ENCODE measurements at regions not wholly inside any gene's neighbourhood (a gene's known extent, or its start where the extent isn't known, plus 50 kb on each side); places are given as distances from the start of the nearest gene placed in this dataset.

GRCh38 chr10:62734781-62735463 lies 69.6 kb upstream of the ADO start:
- Histone ChIP-seq H3K27ac (no peak overlapping the region), H3K9me3 (no peaks in the 10 kb centered on the region), H3K4me3 (no peak overlapping the region), H3K4me1 (no peaks in the 10 kb centered on the region), H3K36me3 (no peaks in the 10 kb centered on the region), H3K27me3 (no peaks in the 10 kb centered on the region)
- no peak for DNase-seq
- intact Hi-C loops (cut with DNase I; ENCODE audit: low total_unique reads), result no loop called here
- TF ChIP-seq CTCF (IDR thresholded peaks at IDR 0.05), result no peak

DNA sequence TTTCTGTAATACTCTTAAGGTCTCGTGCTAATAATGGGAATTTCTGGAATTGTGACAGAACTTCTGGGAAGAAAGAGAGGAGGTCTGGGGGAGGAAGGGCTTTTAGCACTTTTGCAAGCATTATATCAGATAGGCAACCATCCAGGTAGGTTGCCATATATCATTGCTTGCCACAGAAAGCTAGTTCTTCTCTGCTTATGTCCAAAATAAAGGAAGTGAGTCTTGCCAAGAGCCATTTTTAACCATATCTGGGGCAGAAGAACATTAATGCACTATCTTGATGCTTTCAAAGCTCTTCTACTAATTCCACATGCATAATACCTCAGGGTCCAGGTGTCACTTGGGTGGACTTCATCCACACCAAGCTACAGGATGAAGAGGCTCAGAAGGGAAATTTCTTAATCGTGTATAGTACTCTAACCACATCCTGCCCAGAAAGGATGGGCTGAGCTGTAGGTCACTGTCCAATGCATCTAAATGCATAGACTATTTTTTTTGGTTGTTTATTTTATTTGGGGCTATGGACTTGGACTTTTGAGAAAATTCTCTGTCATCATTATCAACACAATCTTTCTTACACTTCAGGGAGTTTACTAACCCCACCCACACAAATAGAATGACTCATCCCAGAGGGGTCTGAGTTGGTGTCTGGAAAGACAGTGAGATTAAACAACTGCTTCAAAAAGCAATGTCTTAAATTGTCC lies 68.9 kb upstream of the ADO start:
- H3K4me3 ChIP-seq, result no peak overlapping the region
- H3K27ac ChIP-seq, result no peak overlapping the region
- intact Hi-C loops (cut with DNase I; ENCODE audit: low total_unique reads), result no loop called here
- TF ChIP-seq CTCF (IDR thresholded peaks at IDR 0.05), result no peak
- DNase-seq, result no peak
- H3K36me3 ChIP-seq, result no peaks in the 10 kb centered on the region
- H3K27me3 ChIP-seq, result no peaks in the 10 kb centered on the region
- H3K4me1 ChIP-seq, result no peaks in the 10 kb centered on the region
- H3K9me3 ChIP-seq, result no peaks in the 10 kb centered on the region

GRCh38 chr10:62736168-62736546 lies 68.4 kb upstream of the ADO start:
- H3K4me1 ChIP-seq, result no peaks in the 10 kb centered on the region
- no peaks in the 10 kb centered on the region for H3K9me3 ChIP-seq
- H3K36me3 ChIP-seq, result no peaks in the 10 kb centered on the region
- intact Hi-C loops (cut with DNase I; ENCODE audit: low total_unique reads), result no loop called here
- no peak overlapping the region for H3K27ac ChIP-seq
- no peak for DNase-seq
- no peak for TF ChIP-seq CTCF (IDR thresholded peaks at IDR 0.05)
- no peaks in the 10 kb centered on the region for H3K27me3 ChIP-seq
- H3K4me3 ChIP-seq, result no peak overlapping the region

GRCh38 chr10:62738916-62739315 lies 65.6 kb upstream of the ADO start:
- Histone ChIP-seq H3K36me3 (no peaks in the 10 kb centered on the region), H3K4me3 (no peak overlapping the region), H3K4me1 (no peaks in the 10 kb centered on the region), H3K27me3 (no peaks in the 10 kb centered on the region), H3K9me3 (no peaks in the 10 kb centered on the region), H3K27ac (no peak overlapping the region)
- no peak for TF ChIP-seq CTCF (IDR thresholded peaks at IDR 0.05)
- intact Hi-C loops (cut with DNase I; ENCODE audit: low total_unique reads), result no loop called here
- DNase-seq, result no peak

GRCh38 chr10:62740885-62741745 lies 63.4 kb upstream of the ADO start:
- TF ChIP-seq CTCF (IDR thresholded peaks at IDR 0.05), result no peak
- no peak for DNase-seq
- Histone ChIP-seq H3K27ac (no peak overlapping the region), H3K9me3 (no peaks in the 10 kb centered on the region), H3K27me3 (no peaks in the 10 kb centered on the region), H3K4me1 (no peaks in the 10 kb centered on the region), H3K4me3 (no peak overlapping the region), H3K36me3 (no peaks in the 10 kb centered on the region)
- intact Hi-C loops (cut with DNase I; ENCODE audit: low total_unique reads), result no loop called here

Measured in tibial artery (tissue), 4 donors.